ENCODE measurements at regions not wholly inside any gene's neighbourhood (a gene's known extent, or its start where the extent isn't known, plus 50 kb on each side); places are given as distances from the start of the nearest gene placed in this dataset.

DNA sequence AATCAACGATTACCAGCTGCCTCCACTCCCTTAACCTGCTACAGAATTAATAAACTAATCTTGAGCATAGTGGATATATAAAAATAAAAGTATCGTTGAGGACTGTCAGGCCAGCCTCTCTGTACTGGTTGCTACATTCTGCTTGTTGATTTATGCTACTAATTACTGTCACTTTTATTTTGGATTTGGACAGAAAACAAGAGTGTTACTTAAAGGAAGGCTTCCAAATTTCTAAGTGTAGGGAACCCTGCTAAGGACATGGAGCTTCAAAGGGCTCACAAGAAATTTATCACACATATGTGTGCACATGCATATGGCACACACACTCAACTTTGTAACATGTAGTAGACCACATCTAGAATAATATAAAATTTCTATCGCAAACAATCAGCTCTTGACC, 141.2 kb upstream of the ANKRD1 start:
- Histone ChIP-seq H3K79me2 (ENCODE audit: low read length) (no peaks in the 10 kb centered on the region), H3K27me3 (ENCODE audit: low read length) (peaks cover under 1% of the 10 kb centered on the region; the same call in 1 of the 2 replicates), H3K4me2 (ENCODE audit: low read length) (no peak overlapping the region), H4K20me1 (ENCODE audit: low read length) (no peaks in the 10 kb centered on the region), H2AFZ (ENCODE audit: low read length) (no peak overlapping the region), H3K4me1 (ENCODE audit: insufficient read depth, low read length) (no peaks in the 10 kb centered on the region), H3K9me3 (ENCODE audit: low read length) (no peaks in the 10 kb centered on the region), H3K27ac (ENCODE audit: low read length) (no peak overlapping the region), H3K36me3 (ENCODE audit: low read depth, low read length) (no peaks in the 10 kb centered on the region), H3F3A (ENCODE audit: low read length, unreplicated experiment) (no peaks in the 10 kb centered on the region), H3K4me3 (ENCODE audit: low read length) (no peak overlapping the region), H3K9me2 (replicated peaks; ENCODE audit: low read length) (no peaks in the 10 kb centered on the region), H3K9ac (ENCODE audit: low read length) (no peak overlapping the region)
- no peak for ATAC-seq
- TF ChIP-seq EZH2phosphoT487 (IDR thresholded peaks at IDR 0.05; ENCODE audit: borderline replicate concordance, low read length) (no peak), CTCF (conservative IDR thresholded peaks at IDR 0.05; ENCODE audit: low read depth, low read length) (no peak), EZH2 (IDR thresholded peaks at IDR 0.05; ENCODE audit: low read length, unreplicated experiment) (no peak)
- DNase-seq, result no peak
- ChIA-PET POLR2A (ENCODE audit: unreplicated experiment) (no interaction called here), CTCF (no interaction called here)
- no TSS peak for BruUV-seq (replicated peaks)
- intact Hi-C loops (cut with micrococcal nuclease), result no loop called here

DNA sequence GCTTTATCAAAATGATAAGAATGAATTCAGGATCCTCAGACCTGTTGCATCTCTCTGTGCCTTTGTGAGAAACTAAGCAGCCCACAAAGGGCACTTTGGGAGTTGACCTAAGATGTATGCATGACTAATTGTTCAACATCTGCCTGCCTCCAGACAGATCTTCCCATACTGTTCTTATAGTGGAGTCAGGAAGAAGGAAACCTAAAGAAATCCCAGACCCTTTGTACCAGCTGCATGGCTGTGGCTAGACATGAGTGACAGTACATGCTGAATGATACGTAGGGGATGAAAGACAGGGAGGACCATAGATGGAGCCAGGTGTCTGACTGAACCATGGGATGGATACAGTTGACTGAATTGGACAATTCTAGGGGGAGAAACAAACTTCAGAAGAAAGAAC, 148.7 kb upstream of the PCGF5 start:
- Histone ChIP-seq H3K9me3 (ENCODE audit: low read length) (no peaks in the 10 kb centered on the region), H3F3A (ENCODE audit: low read length, unreplicated experiment) (no peaks in the 10 kb centered on the region), H3K27ac (ENCODE audit: low read length) (no peak overlapping the region), H3K79me2 (ENCODE audit: low read length) (no peaks in the 10 kb centered on the region), H3K9ac (ENCODE audit: low read length) (no peak overlapping the region), H3K9me2 (replicated peaks; ENCODE audit: low read length) (no peaks in the 10 kb centered on the region), H2AFZ (ENCODE audit: low read length) (no peak overlapping the region), H3K27me3 (ENCODE audit: low read length) (peaks cover 34% of the 10 kb centered on the region), H3K36me3 (ENCODE audit: low read depth, low read length) (no peaks in the 10 kb centered on the region), H3K4me3 (ENCODE audit: low read length) (no peak overlapping the region), H3K4me1 (ENCODE audit: insufficient read depth, low read length) (no peaks in the 10 kb centered on the region), H3K4me2 (ENCODE audit: low read length) (no peak overlapping the region), H4K20me1 (ENCODE audit: low read length) (no peaks in the 10 kb centered on the region)
- no peak for TF ChIP-seq CTCF (conservative IDR thresholded peaks at IDR 0.05; ENCODE audit: low read depth, low read length)
- no peak for TF ChIP-seq EZH2phosphoT487 (IDR thresholded peaks at IDR 0.05; ENCODE audit: borderline replicate concordance, low read length)
- intact Hi-C loops (cut with micrococcal nuclease), result no loop called here
- BruUV-seq (replicated peaks), result no TSS peak
- ChIA-PET POLR2A (ENCODE audit: unreplicated experiment) (no interaction called here), CTCF (no interaction called here)
- DNase-seq (no peak), ATAC-seq (no peak)

DNA sequence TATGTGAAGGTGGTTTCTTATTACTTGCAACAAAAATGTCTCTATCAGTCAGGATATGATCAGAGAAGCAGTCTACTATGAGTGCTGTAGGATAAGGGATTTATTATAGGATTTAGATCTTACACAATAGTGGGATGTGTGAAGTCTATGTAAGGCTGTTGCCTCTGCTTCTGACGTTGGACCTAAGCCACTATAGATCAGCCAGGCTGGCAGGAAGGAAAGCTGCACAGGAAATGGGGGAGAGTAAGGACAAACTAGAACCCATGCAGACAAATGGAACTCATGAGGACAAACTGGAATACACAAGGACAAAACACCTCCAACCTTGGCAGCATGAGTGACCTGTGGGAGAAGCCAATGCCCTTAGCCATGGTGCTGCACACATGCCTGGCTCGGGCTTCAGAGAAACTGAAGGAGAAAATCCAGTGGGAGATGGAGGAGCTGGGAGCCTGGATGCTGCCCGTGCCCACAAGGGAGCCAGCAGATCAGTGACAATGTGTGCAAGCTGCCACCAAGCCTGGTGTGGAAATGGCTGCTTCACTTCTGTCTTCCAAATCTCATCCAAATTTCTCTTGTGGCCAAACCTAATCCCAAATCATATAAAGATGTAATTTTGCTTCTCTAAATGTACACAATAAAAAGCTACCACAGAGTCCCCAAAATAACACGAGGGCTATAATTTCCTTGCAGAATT, 147.0 kb upstream of the PCGF5 start:
- TF ChIP-seq CTCF (conservative IDR thresholded peaks at IDR 0.05; ENCODE audit: low read depth, low read length) (no peak), EZH2phosphoT487 (IDR thresholded peaks at IDR 0.05; ENCODE audit: borderline replicate concordance, low read length) (no peak), EZH2 (IDR thresholded peaks at IDR 0.05; ENCODE audit: low read length, unreplicated experiment) (no peak)
- H3K36me3 ChIP-seq (ENCODE audit: low read depth, low read length), result no peaks in the 10 kb centered on the region
- H3K9ac ChIP-seq (ENCODE audit: low read length), result no peak overlapping the region
- H3K9me3 ChIP-seq (ENCODE audit: low read length), result no peaks in the 10 kb centered on the region
- H3K9me2 ChIP-seq (replicated peaks; ENCODE audit: low read length), result no peaks in the 10 kb centered on the region
- BruUV-seq (replicated peaks), result no TSS peak
- no peak overlapping the region for H2AFZ ChIP-seq (ENCODE audit: low read length)
- no peaks in the 10 kb centered on the region for H3F3A ChIP-seq (ENCODE audit: low read length, unreplicated experiment)
- no peak overlapping the region for H3K4me3 ChIP-seq (ENCODE audit: low read length)
- no peaks in the 10 kb centered on the region for H4K20me1 ChIP-seq (ENCODE audit: low read length)
- no peak overlapping the region for H3K4me2 ChIP-seq (ENCODE audit: low read length)
- intact Hi-C loops (cut with micrococcal nuclease), result no loop called here
- H3K27ac ChIP-seq (ENCODE audit: low read length), result no peak overlapping the region
- H3K4me1 ChIP-seq (ENCODE audit: insufficient read depth, low read length), result no peaks in the 10 kb centered on the region
- DNase-seq, result no peak
- ATAC-seq, result no peak
- CTCF ChIA-PET, result no interaction called here
- POLR2A ChIA-PET (ENCODE audit: unreplicated experiment), result no interaction called here
- no peaks in the 10 kb centered on the region for H3K79me2 ChIP-seq (ENCODE audit: low read length)
- peaks cover 50% of the 10 kb centered on the region for H3K27me3 ChIP-seq (ENCODE audit: low read length)

All from PC-3 (cell line).